Stimulated activated CD4-positive, alpha-beta T cell treated with anti-CD3 and anti-CD28 coated beads, Interleukin-1b, Interleukin-23, amount 100 ng/mL, for 4 hours (primary cell): ENCODE measurements at regions not wholly inside any gene's neighbourhood (a gene's known extent, or its start where the extent isn't known, plus 50 kb on each side); places are given as distances from the start of the nearest gene placed in this dataset.

Experiments
- DNase-seq, 2 donors: peaks; one replicate each; pipeline ENCODE4 v3.0.0-alpha.2; 2020; ENCODE audit warnings: low read depth in 2 of 2

GRCh38 chr3:70800951-70801350 lies 488.5 kb upstream of the MDFIC2 start:
- no peak for DNase-seq

- no peak for DNase-seq
These were observed 477.4 kb upstream of the MDFIC2 start for GRCh38 chr3:70789878-70790277.

GRCh38 chr3:70780790-70781189 lies 468.4 kb upstream of the MDFIC2 start:
- DNase-seq = no peak

GRCh38 chr3:70779296-70779695 lies 466.9 kb upstream of the MDFIC2 start:
- DNase-seq = no peak

GRCh38 chr3:70776081-70776480 lies 463.6 kb upstream of the MDFIC2 start:
- DNase-seq = no peak

- DNase-seq = no peak
These were observed 462.8 kb upstream of the MDFIC2 start for GRCh38 chr3:70775257-70775656.

GRCh38 chr3:70774641-70775040 lies 462.2 kb upstream of the MDFIC2 start:
- no peak for DNase-seq

- DNase-seq = no peak
These were observed 459.1 kb upstream of the MDFIC2 start for GRCh38 chr3:70771426-70772147.

- DNase-seq = no peak
These were observed 458.2 kb upstream of the MDFIC2 start for GRCh38 chr3:70770650-70771049.

GRCh38 chr3:70766301-70766700 lies 453.9 kb upstream of the MDFIC2 start:
- DNase-seq = no peak

GRCh38 chr3:70763894-70764293 lies 451.5 kb upstream of the MDFIC2 start:
- no peak for DNase-seq

- no peak for DNase-seq
These were observed 445.2 kb upstream of the MDFIC2 start for GRCh38 chr3:70757658-70758057.

GRCh38 chr3:70755526-70755925 lies 443.1 kb upstream of the MDFIC2 start:
- DNase-seq = no peak

- DNase-seq = no peak
These were observed 441.9 kb upstream of the MDFIC2 start for GRCh38 chr3:70754314-70754713.

GRCh38 chr3:70753572-70753971 lies 441.1 kb upstream of the MDFIC2 start:
- DNase-seq = no peak

GRCh38 chr3:70752051-70752450 lies 439.6 kb upstream of the MDFIC2 start:
- DNase-seq = no peak

- DNase-seq = no peak
These were observed 436.7 kb upstream of the MDFIC2 start for GRCh38 chr3:70749122-70749521.

GRCh38 chr3:70748593-70748992 lies 436.2 kb upstream of the MDFIC2 start:
- DNase-seq = no peak

GRCh38 chr3:70747847-70748246 lies 435.4 kb upstream of the MDFIC2 start:
- DNase-seq = no peak

- DNase-seq = no peak
These were observed 432.1 kb upstream of the MDFIC2 start for GRCh38 chr3:70744536-70744935.

GRCh38 chr3:70743754-70744153 lies 431.3 kb upstream of the MDFIC2 start:
- DNase-seq = no peak

GRCh38 chr3:70742081-70742480 lies 429.6 kb upstream of the MDFIC2 start:
- no peak for DNase-seq

GRCh38 chr3:70740872-70741271 lies 428.4 kb upstream of the MDFIC2 start:
- no peak for DNase-seq

GRCh38 chr3:70740071-70740470 lies 427.6 kb upstream of the MDFIC2 start:
- no peak for DNase-seq
